ENCODE measurements at regions not wholly inside any gene's neighbourhood (a gene's known extent, or its start where the extent isn't known, plus 50 kb on each side); places are given as distances from the start of the nearest gene placed in this dataset.

DNA sequence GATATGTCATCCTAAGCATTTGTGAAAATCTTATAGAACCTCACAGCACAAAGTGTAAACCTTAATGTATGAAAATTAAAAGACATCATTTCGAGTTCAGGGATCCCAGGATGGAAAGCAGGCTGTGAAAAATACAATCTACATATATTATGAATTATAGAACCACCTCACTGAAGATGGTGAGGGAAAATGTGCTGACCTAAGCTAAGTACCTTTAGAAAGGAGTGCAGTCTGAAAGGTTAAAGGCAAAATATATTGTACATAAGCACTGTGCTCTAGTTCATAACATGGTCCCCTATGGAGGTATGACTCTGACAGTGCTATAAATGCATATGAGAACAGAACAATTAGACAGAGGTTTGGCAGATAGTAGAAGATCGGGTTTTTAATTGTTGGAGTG lies 368.6 kb downstream of the TMA16 start:
- DNase-seq (ENCODE audit: low read depth in 1 of 2, low spot score in 1 of 2), result no peak

DNA sequence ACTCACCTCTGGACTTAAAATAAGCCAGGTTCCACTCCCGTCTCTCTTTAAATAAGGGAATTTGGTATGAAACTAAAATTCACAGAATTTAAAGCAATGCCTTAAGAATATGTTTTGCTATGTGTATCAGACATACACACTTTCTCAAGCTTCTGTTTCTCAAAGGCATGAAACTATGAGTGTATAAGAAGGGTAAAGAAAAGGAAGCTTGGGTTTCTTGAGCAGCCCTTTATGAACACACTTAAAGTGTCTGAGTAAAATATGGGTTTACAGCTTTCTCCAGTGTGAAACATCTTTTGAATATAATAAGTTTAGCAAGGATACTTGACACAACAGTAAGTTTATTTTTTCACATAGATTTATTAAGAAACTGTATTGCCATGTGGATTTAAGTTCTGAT lies 370.5 kb downstream of the TMA16 start:
- no peak for DNase-seq (ENCODE audit: low read depth in 1 of 2, low spot score in 1 of 2)

DNA sequence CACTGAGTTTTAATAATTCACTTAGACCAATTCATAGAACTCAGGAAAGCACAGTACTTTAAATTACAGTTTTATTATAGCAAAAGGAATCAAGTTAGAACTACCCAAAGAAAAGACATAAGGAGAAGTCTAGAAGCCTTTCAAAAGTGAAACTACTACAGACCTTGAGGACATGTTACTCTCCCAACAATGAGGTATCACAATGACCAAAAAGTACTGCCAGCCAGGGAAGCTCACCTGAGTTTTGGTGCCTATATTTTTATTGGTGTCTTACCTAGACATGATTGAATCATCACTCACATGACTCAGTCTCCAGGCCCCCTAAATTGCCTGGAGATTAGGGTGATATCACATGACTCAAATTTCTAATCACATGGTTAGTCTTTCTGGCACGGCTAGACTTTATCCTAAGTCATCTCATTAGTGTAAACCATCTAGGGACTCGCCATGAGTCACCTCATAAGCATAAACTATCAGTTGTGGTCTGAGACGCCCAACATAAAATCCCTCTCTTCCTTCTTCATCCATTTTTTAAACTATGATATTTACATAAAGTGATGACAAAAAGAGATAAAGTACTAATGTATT lies 372.3 kb downstream of the TMA16 start:
- no peak for DNase-seq (ENCODE audit: low read depth in 1 of 2, low spot score in 1 of 2)

DNA sequence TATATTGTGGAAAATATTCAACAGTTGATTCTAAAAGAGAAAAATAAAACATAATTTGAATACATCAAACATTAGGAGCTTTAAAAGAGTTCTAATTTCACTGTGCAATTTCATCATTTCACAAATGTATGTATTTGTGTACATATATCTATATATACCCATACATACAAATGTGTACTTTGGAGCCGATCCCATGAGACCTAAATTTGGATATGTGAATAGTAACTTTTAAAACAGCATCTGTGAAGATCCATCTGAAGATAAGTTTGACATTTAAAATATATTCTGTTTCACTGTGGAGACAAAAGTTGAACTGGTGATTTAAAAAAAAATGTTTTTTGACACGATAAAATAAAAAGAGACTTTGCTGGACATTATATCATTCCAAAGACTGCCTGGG lies 374.0 kb downstream of the TMA16 start:
- no peak for DNase-seq (ENCODE audit: low read depth in 1 of 2, low spot score in 1 of 2)

DNA sequence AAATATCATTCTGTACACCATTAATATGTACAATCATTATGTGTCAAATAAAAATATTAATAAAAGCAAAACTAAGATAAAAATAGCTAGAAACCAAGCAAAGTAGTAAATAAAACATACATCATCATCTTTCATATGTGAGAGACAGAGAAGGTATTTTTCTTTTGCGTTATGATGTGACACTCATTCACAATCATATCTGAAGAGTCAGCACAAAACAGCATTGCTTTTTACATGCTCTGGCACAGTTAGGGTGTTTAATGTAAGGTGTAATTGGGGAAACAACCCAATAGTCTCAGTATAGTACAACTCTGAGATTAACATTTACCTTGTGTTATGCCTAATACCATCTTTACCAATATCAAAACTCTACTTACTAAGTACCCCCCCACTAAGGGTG lies 376.6 kb downstream of the TMA16 start:
- no peak for DNase-seq (ENCODE audit: low read depth in 1 of 2, low spot score in 1 of 2)

DNA sequence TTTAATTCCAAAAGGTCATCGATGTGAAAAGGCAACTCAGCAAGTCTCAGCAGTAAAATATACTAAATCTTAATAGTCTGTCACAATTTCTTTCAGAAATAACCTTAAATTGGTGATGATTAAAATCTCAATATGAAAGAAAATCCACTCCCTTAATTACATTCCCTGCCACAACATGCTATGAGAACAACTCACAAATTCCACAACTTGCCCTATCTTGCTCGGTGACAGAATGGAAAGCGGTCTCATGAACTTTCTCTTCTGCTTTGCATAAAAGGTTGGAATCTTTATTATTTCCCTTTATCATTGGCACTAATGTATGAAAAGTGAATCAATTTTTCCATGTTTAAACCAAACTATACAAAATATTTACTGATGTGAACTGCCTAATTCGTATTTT lies 380.8 kb downstream of the TMA16 start:
- no peak for DNase-seq (ENCODE audit: low read depth in 1 of 2, low spot score in 1 of 2)

DNA sequence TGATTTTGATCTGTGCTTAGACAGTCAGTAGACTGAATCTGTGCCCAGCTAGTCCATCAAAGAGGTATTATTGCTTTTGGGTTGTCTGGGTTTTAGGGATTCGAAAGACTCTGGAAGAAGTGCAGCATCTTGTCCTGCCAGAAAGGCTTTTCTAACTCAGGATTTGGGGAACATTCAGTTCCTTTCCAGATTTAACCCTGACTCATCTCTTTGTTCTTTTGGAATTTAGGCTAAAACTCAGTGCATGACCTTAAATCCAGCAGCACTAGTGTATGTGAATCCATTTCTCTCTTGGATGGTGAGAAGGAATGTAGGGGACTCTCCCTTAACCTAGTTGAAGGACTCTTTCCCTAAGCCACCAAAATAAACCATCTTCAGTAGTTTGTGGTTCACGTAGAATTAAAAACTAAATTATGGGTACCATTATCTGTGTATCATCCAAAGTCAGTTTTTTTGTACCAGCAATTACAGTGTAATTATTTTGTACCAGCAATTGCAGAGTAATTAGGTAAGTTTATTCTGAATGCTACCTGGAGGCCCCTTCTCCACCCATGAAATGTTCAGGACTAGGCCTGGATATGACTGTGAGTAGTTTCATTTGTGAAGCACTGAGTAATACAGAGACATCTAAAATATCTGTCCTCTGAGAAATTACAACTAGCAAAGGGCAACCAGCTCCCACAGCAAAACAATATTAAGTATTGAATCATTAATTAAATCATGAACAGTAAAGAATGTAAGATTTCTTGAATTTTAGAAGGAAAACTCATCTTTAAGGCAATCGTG lies 384.0 kb downstream of the TMA16 start:
- DNase-seq (ENCODE audit: low read depth in 1 of 2, low spot score in 1 of 2), result no peak

DNA sequence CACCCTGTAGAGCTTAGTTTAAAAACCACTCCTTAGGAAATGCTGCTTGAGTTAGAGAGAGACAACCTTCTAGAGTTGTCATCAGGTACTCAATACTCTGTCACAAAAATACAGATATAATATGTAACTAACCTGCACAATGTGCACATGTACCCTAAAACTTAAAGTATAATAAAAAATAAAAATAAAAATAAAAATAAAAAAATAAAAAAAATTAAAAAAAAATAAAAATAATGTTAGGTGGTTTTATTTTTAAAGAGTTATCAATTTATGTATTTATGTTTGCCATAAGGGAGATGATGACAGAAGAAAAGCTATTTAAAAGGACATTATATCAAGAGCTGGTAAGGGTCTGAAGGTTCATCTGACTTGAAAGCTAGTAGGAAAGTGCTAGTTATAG lies 397.9 kb downstream of the TMA16 start:
- no peak for DNase-seq (ENCODE audit: low read depth in 1 of 2, low spot score in 1 of 2)

DNA sequence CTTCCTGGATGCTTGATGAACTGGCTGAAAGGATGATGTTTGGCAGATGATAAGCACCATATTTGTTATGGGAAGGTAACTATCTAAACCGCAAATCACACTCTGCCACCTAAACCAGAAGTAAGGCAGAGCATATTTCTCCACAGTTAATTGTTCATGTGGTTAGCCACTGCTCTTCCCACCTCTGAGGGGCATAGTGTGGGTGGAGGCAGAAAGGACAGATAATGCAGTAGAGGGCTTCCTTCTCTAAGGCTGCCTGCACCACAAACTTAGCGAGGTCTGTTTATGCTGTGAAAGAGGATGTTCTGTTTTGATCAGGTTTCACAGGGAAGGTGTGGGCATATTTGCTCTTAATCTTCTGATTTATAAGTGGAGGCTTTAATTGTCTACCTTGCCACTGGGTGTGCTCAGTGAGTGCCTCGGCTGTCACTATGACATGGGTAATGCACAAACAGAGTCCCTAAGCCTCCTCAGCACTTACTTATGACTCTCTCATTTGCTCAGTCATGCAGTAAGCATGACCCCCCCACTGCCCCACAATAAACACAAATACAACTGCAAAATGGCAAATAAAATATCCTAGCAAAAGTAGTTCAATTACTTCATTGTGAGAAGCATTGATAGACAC lies 401.0 kb downstream of the TMA16 start:
- DNase-seq (ENCODE audit: low read depth in 1 of 2, low spot score in 1 of 2), result no peak

DNA sequence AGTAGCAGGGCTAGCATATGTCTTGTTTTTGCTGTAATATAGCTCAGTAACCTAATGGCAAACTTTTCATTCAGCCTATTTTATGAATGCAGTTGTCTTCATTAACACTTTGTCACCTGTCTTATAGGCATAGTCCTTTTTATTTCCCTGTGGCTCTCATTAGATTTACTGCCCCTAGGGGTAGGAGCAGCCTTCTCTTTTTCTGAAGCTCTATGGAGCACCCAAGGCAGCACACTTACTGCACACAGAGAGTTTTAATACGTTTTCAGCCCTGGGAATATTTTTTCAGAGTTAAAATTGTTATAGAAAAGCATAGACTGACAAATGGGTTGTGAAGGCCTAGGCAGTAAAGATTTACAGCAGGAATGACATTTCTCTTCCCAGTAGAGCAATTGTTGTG lies 406.8 kb downstream of the TMA16 start:
- DNase-seq (ENCODE audit: low read depth in 1 of 2, low spot score in 1 of 2), result no peak

DNA sequence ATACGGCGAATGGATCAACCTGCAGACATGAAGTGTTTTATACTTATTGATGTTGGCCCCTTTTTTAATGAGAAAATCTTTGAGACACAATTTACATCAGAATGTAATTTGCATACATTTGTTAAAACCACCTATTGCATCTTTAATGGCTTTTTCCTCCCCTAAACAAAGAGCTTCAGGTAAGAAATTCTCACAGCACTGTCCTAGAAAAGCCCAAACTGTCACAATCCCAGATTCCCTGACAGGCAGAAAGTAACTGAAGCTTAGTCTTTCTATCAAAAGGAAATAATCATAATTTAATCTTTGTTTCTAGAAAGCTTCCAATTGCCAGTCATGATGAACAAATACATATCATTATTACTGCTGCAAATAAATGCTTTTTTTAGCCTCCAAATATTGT lies 407.9 kb downstream of the TMA16 start:
- no peak for DNase-seq (ENCODE audit: low read depth in 1 of 2, low spot score in 1 of 2)

DNA sequence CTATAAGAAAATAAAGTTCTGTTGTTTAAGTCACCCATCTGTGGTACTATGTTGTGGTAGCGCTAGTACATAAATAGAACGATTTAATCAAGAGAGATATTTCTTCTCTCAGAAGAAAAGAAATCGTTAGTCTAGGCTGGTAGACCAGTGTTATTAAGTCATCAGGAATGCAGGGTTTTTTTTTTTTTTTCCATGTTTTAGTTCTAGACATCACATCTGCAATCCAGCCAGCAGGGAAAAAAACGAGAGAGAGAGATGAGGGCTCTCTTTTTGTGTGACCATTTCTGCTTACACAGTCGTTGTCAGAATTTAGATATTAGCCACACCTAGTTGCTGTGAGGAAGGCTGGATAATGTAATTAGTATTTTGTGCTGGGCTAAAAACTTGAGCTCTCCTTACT lies 417.4 kb downstream of the TMA16 start:
- DNase-seq (ENCODE audit: low read depth in 1 of 2, low spot score in 1 of 2), result no peak

DNA sequence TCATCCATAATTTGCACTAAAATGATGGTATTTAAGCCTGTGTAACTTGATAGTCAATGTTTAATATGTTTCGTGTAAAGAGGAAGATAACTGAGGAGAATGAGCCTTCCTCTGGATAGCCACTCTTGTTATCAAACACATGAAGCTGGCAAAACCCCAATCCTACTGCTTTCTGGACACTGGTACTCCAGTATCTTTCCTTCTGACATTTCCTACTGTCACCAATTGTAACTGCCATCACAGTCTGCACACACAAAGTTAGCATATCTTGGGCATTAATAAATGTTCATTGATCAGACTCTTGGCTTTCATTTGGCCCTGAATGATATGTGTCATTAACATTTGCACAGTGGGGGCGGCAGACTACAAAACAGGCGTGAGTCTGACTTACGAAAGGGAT lies 419.1 kb downstream of the TMA16 start:
- no peak for DNase-seq (ENCODE audit: low read depth in 1 of 2, low spot score in 1 of 2)

DNA sequence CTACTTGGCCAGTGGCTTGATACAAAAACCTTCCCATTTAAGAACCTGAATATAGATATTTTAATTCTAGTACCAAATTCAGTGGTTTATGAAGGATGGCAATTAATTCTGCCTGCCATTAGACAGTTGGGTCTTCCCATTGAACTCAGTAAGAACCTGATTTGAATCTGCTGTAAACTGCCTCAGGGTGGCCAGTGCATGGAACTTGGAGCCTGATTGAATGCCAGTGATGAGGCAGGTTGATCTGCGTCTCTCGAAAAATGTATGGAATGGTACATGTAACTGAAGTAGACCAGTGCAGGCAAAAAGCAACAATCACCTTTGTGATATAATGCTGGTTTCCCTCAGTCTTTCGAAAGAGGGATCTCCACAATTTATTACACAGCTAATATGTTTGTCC lies 421.4 kb downstream of the TMA16 start:
- no peak for DNase-seq (ENCODE audit: low read depth in 1 of 2, low spot score in 1 of 2)

DNA sequence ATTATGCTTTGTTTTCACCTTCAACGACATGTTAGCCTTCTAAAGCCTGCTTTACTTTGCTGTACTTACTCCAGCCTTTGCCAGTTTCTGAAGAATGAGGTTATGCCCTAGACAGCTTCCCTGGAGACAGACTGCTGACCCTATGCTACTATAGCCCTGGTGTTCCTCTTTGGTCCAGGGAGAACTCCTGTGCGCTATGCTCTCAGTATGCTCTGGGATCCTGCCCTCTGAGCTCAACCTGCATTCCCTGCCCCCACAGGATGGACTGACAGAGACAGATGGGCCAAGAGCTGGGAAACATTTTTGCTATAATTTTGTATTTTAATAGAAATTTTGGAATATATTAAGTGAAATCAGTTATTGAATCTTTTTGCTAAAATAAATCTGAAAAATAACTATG lies 425.9 kb downstream of the TMA16 start:
- DNase-seq (ENCODE audit: low read depth in 1 of 2, low spot score in 1 of 2), result no peak

DNA sequence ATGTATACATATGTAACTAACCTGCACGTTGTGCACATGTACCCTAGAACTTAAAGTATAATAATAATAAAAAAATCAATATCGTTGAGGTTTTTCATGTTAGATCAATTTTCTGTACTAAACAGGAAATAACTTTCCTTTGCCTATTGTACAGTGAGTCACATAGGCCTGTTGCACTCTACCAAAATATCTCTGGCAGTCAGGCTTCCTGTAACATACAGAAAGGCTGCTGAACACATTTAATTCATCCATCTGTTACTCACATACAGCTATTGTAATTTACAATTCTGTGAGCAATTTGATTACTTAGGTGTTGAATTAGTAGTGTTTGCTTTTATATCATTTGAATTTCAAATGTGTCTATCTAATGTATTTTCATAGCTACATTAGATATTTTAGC lies 427.8 kb downstream of the TMA16 start:
- DNase-seq (ENCODE audit: low read depth in 1 of 2, low spot score in 1 of 2), result no peak

DNA sequence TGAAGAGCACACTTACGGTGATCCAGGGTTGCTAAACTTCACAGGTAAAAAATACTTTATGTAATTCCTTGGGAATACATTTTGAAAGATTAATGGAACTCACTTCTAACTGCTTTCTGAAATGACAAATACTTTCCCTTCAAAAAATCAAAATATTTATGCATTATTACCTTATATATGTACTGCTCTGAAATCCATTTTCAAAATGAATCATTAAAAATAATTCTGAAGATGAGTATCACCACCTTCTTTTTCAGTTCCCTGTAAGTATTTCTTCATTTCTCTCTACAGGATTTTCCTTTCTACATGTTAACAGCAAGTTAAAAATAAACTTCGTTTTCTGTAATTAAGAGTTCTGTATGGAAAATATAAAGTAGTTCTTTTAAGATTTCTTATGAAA lies 428.6 kb downstream of the TMA16 start:
- DNase-seq (ENCODE audit: low read depth in 1 of 2, low spot score in 1 of 2), result no peak

DNA sequence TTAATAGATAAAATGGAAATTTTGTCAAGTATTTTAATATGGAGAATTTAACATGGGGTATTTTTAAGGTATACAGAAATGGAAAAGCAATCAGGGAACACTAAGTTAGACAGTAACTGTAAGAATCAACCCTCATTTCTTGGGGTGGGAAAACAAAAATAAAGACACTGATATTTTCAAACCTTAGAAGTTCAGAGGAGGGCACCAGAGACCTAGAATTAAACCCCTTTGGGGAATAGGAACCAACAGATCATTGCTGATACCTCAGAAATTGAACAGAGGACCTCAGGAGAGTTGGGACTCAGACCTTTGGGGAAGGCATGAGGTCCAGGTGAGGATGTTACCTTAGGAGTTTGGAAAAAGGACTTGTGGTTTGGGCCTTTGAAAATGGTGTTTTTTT lies 435.6 kb downstream of the TMA16 start:
- no peak for DNase-seq (ENCODE audit: low read depth in 1 of 2, low spot score in 1 of 2)

DNA sequence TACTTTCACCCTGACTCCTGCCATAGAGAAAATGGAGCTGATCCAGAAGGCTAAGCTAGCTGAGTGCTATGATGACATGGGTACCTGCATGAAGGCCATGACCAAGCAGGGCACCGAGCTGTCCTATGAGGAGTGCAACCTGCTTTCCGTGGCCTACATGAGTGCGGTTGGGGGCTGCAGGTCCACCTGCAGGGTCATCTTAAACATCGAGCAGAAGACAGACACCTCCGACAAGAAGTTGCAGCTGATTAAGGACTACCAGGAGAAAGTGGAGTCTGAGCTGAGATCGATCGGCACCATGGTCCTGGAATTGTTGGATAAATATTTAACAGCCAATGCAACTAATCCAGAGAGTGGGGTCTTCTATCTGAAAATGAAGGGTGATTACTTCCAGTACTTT lies 438.0 kb downstream of the TMA16 start:
- DNase-seq (ENCODE audit: low read depth in 1 of 2, low spot score in 1 of 2), result no peak

DNA sequence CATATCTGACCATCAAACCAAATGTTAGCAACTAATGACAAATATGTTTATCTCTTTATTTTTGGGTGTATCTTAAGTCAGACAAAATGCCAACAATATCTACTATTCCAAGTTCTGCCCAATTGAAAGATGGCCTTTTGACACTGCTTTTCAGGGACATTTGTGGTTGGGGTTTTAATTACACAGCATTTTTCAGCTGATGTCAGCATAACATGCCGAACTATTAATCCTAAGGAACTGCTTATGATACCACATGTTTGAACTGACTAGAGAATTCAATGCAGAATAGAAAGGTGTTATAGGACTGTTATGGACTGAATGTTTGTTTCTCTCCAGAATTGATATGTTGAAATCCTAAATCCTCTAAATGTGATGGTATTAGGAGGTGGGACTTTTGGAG lies 445.1 kb downstream of the TMA16 start:
- DNase-seq (ENCODE audit: low read depth in 1 of 2, low spot score in 1 of 2), result no peak

DNA sequence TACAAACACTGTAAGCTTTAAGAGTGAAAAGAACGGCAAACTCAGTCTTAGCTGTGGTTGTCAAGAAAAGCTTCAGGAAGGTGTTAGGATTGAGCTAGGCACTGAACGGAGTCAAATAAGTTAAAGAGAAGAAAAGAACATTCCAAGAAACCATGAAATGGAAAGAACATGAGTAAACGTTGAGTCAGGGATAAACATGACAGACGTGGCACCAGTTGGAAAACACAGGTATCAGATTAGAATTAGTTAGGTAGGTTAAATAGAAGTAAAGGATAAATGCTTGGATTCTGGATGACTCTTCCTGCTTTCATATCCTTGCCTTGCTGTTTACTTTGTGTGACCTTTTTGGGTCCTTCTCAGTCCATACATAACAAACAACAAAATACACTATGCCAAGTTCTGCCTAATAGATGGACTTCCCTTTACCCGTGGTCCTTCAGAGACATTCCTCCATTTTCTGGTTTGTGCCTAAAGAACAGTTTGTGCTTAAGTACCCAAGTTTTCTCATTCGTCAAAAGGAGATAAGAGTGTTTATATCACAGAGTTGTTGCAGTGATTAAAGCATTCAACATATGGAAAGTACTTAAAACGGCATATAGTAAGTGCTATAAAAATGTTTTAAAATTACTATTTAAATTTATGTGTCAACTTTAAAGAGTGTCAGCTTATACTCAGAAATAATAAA lies 446.9 kb downstream of the TMA16 start:
- DNase-seq (ENCODE audit: low read depth in 1 of 2, low spot score in 1 of 2), result no peak

DNA sequence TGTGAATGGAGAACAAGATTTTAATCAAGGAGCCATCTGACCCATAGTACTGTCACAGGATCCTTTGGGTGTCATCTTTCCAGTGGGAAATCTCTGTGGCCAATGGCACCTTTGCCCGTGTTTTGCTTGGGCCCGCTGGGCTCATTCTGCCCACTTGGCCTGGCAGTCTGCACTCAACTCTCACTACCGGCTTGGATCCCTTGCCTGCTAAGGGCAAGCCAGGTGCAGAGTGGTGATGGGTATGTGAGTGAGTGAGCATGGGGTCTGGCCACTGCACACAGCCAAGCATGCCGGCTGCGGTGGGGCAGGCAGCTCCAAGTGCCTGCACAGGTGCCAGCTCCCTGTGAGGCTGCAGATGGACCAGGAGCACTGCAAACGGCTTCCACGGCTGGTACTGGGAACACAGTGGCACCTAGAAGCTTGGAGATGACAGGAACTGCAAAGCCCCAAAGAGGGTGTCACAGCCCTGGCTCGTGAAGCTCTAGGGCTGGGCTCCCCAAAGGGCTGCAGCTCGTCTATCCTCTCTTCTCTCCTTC lies 454.5 kb downstream of the TMA16 start:
- no peak for DNase-seq (ENCODE audit: low read depth in 1 of 2, low spot score in 1 of 2)
